ENCODE measurements at regions not wholly inside any gene's neighbourhood (a gene's known extent, or its start where the extent isn't known, plus 50 kb on each side); places are given as distances from the start of the nearest gene placed in this dataset.

DNA sequence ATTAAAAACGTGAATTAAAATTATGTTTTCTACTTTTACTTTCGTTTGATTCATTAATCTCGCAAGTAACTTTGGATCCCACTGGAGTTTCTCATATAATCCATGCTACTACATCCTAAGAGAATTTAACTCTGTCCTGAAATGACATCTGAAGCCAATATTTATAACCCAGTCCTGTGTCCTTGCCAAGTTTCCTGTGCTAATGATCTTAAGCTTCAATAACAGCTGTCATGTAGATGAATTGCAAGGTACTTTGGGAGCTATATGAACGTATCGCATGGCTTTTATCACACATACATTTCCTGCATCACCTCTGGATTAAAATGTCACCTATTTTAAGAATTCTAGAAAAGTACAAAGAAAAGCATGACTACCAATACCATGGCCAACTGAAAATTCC is 833.8 kb upstream of the CITED2 start:
- DNase-seq (ENCODE audit: low spot score) = no peak
- no peak for ATAC-seq (ENCODE audit: low FRiP score)
- TF ChIP-seq, protein P1, sequence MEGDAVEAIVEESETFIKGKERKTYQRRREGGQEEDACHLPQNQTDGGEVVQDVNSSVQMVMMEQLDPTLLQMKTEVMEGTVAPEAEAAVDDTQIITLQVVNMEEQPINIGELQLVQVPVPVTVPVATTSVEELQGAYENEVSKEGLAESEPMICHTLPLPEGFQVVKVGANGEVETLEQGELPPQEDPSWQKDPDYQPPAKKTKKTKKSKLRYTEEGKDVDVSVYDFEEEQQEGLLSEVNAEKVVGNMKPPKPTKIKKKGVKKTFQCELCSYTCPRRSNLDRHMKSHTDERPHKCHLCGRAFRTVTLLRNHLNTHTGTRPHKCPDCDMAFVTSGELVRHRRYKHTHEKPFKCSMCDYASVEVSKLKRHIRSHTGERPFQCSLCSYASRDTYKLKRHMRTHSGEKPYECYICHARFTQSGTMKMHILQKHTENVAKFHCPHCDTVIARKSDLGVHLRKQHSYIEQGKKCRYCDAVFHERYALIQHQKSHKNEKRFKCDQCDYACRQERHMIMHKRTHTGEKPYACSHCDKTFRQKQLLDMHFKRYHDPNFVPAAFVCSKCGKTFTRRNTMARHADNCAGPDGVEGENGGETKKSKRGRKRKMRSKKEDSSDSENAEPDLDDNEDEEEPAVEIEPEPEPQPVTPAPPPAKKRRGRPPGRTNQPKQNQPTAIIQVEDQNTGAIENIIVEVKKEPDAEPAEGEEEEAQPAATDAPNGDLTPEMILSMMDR (IDR thresholded peaks at IDR 0.05) = no peak

DNA sequence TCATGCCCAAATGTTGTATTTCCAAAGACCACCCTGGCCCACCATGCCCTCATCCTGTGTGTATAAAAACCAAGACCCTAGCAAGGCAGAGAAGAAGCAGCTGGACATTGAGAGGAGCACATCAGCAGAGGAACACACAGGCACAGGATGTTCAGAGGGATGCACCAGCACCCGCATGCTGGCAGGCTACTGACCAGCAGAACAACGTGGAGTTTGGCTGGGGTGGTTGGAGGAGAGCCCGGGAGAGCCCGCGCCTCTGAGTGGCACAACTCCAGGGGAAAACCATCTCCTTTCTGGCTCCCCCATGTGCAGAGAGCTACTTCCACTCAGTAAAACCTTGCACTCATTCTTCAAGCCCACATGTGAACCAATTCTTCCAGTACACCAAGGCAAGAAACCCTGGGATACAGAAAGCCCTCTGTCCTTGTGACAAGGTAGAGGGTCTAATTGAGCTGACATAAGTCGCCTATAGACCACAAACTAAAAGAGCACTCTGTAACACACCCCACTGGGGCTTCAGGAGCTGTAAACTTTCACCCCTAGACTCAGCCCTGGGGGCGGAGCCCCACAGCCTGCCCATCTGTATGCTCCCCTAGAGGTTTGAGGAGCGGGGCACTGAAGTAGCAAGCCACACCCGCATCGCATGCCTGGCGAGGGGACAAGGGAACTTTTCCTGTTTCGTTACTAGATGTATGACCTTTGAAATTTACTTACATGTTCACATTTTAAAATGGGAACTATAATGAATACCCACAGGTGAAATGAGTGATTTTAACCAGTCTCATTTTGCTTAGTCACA is 831.5 kb upstream of the CITED2 start:
- TF ChIP-seq, protein P1 (IDR thresholded peaks at IDR 0.05) = no peak
- ATAC-seq (ENCODE audit: low FRiP score) = no peak

DNA sequence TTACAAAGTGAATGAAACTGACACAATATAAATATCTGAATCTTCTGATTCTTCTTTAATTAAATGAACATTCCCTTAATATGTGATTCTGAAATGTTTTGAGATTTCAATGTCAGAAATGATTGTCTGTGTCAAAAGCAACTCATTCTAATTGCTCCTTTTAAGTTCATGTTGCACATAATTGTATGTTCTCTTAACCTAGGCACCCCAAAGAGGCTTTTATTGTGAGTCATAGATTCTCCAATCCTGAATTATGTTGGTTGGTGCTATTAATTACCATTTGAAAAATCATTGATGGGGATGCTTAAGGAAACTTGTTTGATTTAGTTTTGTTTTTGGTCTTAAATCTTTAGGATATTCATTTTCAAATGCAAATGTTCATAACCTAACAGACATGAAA is 829.7 kb upstream of the CITED2 start:
- TF ChIP-seq, protein P1 (IDR thresholded peaks at IDR 0.05) = no peak
- DNase-seq (ENCODE audit: low spot score) = no peak
- ATAC-seq (ENCODE audit: low FRiP score) = no peak

More for the DNA sequence above, 831.5 kb upstream of the CITED2 start:
- no peak for DNase-seq (ENCODE audit: low spot score)

DNA sequence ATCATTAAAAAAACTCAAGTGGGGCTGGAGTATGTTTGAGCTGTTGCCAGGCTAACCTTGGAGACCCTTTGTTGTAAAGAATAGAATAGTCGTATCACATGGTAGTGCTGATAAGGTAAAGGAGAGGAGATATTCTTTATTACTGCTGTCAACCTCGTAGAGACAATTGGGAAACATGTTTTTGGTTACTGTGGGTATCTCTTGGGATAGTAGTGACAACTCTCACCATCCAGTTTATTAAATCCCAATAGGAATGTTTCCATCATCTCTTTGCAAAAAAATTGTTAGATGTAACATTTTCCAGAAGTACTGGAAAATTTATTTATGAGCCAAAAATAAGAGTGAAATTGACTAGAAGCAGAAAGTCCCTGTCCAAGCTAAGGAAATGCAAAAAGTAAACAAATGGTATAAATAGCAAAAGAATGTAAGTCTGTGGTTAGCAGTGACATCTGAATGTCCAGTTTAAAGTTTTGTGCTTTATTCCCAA is 829.3 kb upstream of the CITED2 start:
- ATAC-seq (ENCODE audit: low FRiP score) (no peak), DNase-seq (ENCODE audit: low spot score) (no peak)
- TF ChIP-seq, protein P1 (IDR thresholded peaks at IDR 0.05) = no peak

DNA sequence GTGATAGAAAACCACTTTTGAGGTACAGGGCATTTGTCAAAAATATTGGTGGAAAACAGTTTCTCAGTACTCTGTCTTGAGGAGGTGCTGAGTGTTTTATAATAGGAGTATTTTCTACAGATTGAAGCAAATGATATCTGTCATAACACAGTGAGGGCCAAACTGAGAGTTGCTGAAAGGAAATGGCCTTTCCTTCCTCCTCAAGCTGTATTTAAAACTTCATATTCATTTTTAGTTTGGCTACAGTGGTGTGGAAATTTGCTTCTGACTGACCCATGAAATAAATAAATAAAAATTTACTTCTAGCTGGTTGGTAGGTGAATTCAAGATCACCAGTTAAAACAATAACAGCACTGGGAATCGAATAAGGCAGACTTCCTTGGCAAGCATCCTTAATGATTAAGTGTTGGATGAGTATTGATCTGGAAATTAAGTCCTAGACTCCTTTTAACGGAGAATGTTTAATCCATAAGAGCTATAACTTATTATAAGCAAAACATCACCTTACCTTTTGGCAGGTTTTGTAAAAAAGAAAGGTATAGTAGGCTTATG is 828.6 kb upstream of the CITED2 start:
- DNase-seq (ENCODE audit: low spot score) (no peak), ATAC-seq (ENCODE audit: low FRiP score) (no peak)
- TF ChIP-seq, protein P1 (IDR thresholded peaks at IDR 0.05) = no peak

DNA sequence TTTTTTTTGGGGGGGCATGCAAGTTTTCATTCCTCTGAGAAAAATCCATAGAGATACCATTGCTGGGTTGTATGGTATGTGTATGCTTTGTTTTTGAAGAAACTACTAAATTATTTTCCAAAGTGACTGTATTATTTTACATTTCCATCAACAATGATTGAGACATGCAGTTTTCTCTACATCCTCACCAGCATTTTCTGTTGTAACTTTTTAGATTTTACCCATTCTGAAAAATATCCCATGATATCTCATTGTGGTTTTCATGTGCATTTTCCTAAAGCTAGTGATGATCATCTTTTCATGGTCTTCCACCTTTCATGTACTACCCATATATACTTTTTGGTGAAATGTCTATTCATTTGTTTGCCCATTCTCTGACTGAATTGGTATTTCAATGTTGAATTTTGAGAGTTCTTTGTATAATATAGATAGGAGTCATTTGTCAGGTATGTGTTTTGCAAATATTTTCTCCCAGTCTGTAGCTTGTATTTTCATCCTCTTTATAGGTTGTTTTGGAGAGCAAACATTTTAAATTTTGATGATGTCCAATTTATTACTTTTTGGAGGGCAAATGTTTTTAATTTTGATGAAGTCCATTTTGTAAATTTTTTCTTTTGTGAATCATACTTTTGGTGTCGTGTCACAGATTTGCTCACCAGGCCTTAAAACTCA is 827.5 kb upstream of the CITED2 start:
- TF ChIP-seq, protein P1 (IDR thresholded peaks at IDR 0.05) = no peak
- DNase-seq (ENCODE audit: low spot score) (no peak), ATAC-seq (ENCODE audit: low FRiP score) (no peak)
